Activated B cell treated with CpG ODN at 0.5 μM for 24 hours (primary cell): ENCODE measurements at regions not wholly inside any gene's neighbourhood (a gene's known extent, or its start where the extent isn't known, plus 50 kb on each side); places are given as distances from the start of the nearest gene placed in this dataset.

Experiments used
- ATAC-seq: fragments of 200-7000 bp; cut with Tn5 transposase; one replicate; pipeline ENCODE4 v1.10.0; 2021; ENCODE audit warnings: low read depth, mild to moderate bottlenecking, moderate library complexity
- CTCF ChIA-PET: fragments of 350-600 bp; sonication (Branson Sonifier 250); formaldehyde crosslinking; loops from one replicate; lab custom pipeline; 2021; ENCODE audit warnings: antibody characterized with exemption; lab: Charles Lee
- POLR2A ChIA-PET: fragments of 350-600 bp; sonication (Branson Sonifier 250); formaldehyde crosslinking; loops from one replicate; lab custom pipeline; 2021; ENCODE audit warnings: antibody characterized with exemption; lab: Charles Lee
- DNase-seq: peaks from one replicate; pipeline ENCODE4 v3.0.0; 2022
- H3K27ac Mint-ChIP-seq: one replicate; pipeline ENCODE4 v1.8.0; 2020; ENCODE audit warnings: mixed read lengths
- H3K27me3 Mint-ChIP-seq: one replicate; pipeline ENCODE4 v1.8.0; 2021; ENCODE audit warnings: mixed read lengths
- H3K36me3 Mint-ChIP-seq: one replicate; pipeline ENCODE4 v1.8.0; 2021; ENCODE audit warnings: low read depth, mixed read lengths
- H3K4me1 Mint-ChIP-seq: one replicate; pipeline ENCODE4 v1.8.0; 2021; ENCODE audit warnings: mixed read lengths
- H3K4me3 Mint-ChIP-seq: one replicate; pipeline ENCODE4 v1.8.0; 2020; ENCODE audit warnings: mild to moderate bottlenecking, mixed read lengths
- H3K9me3 Mint-ChIP-seq: one replicate; pipeline ENCODE4 v1.8.0; 2020; ENCODE audit warnings: mixed read lengths
- CTCF ChIP-seq: fragments of 200-600 bp; IDR thresholded peaks from one replicate; pipeline ENCODE4 v1.8.0; 2022; ENCODE audit warnings: antibody characterized with exemption, mild to moderate bottlenecking
- intact Hi-C: fragments of 100-400 bp; cut with micrococcal nuclease; formaldehyde crosslinking; loops from one replicate; pipeline ENCODE4 v1.15.1; 2024

- Mint-ChIP-seq H3K4me3 (no peak overlapping the region), H3K9me3 (no peaks in the 10 kb centered on the region), H3K27ac (no peak overlapping the region), H3K4me1 (peaks cover 2% of the 10 kb centered on the region), H3K36me3 (no peaks in the 10 kb centered on the region), H3K27me3 (peaks cover 16% of the 10 kb centered on the region)
- intact Hi-C loops = no loop called here
- no peak for DNase-seq
- no peak for TF ChIP-seq CTCF
- ChIA-PET POLR2A (no interaction called here), CTCF (no interaction called here)
- no peak for ATAC-seq
Observed at GRCh38 chr2:42905341-42906110, 113.1 kb upstream of the HAAO start.

GRCh38 chr2:42904576-42904876 lies 112.1 kb upstream of the HAAO start:
- Mint-ChIP-seq H3K9me3 (no peaks in the 10 kb centered on the region), H3K27me3 (peaks cover 16% of the 10 kb centered on the region), H3K4me3 (no peak overlapping the region), H3K36me3 (no peaks in the 10 kb centered on the region), H3K27ac (no peak overlapping the region), H3K4me1 (peaks cover 2% of the 10 kb centered on the region)
- DNase-seq (no peak), ATAC-seq (no peak)
- TF ChIP-seq CTCF = no peak
- CTCF ChIA-PET = no interaction called here
- intact Hi-C loops = no loop called here
- POLR2A ChIA-PET = no interaction called here

GRCh38 chr2:42903821-42904575 lies 111.6 kb upstream of the HAAO start:
- DNase-seq (no peak), ATAC-seq (no peak)
- H3K4me3 Mint-ChIP-seq = no peak overlapping the region
- peaks cover 16% of the 10 kb centered on the region for H3K27me3 Mint-ChIP-seq
- intact Hi-C loops = no loop called here
- no peaks in the 10 kb centered on the region for H3K9me3 Mint-ChIP-seq
- no peaks in the 10 kb centered on the region for H3K36me3 Mint-ChIP-seq
- CTCF ChIA-PET = no interaction called here
- POLR2A ChIA-PET = no interaction called here
- H3K4me1 Mint-ChIP-seq = peaks cover 2% of the 10 kb centered on the region
- no peak overlapping the region for H3K27ac Mint-ChIP-seq
- TF ChIP-seq CTCF = no peak

GRCh38 chr2:42902939-42903709 lies 110.7 kb upstream of the HAAO start:
- Mint-ChIP-seq H3K4me3 (no peak overlapping the region), H3K36me3 (no peaks in the 10 kb centered on the region), H3K27me3 (peaks cover 16% of the 10 kb centered on the region), H3K4me1 (no peaks in the 10 kb centered on the region), H3K27ac (no peak overlapping the region), H3K9me3 (no peaks in the 10 kb centered on the region)
- no peak for TF ChIP-seq CTCF
- ChIA-PET CTCF (no interaction called here), POLR2A (interaction anchor here (0.6 kb wide), 1 partner anchor 1462 kb away, joined by 3 read pairs; no protein-coding TSS in a partner anchor)
- no peak for ATAC-seq
- intact Hi-C loops = no loop called here
- DNase-seq = no peak
